Endodermal cell (in vitro differentiated cells): ENCODE measurements at regions not wholly inside any gene's neighbourhood (a gene's known extent, or its start where the extent isn't known, plus 50 kb on each side); places are given as distances from the start of the nearest gene placed in this dataset.

Source experiments
- DNase-seq: peaks from one replicate; pipeline ENCODE4 v3.0.0-alpha.2; 2017
- H3K27ac ChIP-seq: 2 replicates; pipeline ENCODE4 v1.5.1; 2013; ENCODE audit warnings: mild to moderate bottlenecking, low read depth, low read length, moderate library complexity
- H3K27me3 ChIP-seq: 2 replicates; pipeline ENCODE4 v1.6.1; 2013; ENCODE audit warnings: mild to moderate bottlenecking, low read length, moderate library complexity; ENCODE audit not compliant: insufficient read depth, control insufficient read depth, poor library complexity, severe bottlenecking
- H3K36me3 ChIP-seq: 2 replicates; pipeline ENCODE4 v1.7.0; 2013; ENCODE audit warnings: mild to moderate bottlenecking, low read length, moderate library complexity; ENCODE audit not compliant: control insufficient read depth, insufficient read depth
- H3K4me1 ChIP-seq: one replicate; pipeline ENCODE4 v1.7.0; 2013; ENCODE audit warnings: low read length; ENCODE audit not compliant: control insufficient read depth, insufficient read depth
- H3K4me3 ChIP-seq: 2 replicates; pipeline ENCODE4 v1.5.1; 2013; ENCODE audit warnings: mild to moderate bottlenecking, low read length, moderate library complexity
- H3K9ac ChIP-seq: 2 replicates; pipeline ENCODE4 v1.6.1; 2013; ENCODE audit warnings: mild to moderate bottlenecking, low read length, moderate library complexity; ENCODE audit not compliant: poor library complexity, severe bottlenecking; ENCODE audit errors: extremely low read depth
- H3K9me3 ChIP-seq: 2 replicates; pipeline ENCODE4 v1.6.1; 2013; ENCODE audit warnings: mild to moderate bottlenecking, low read length, moderate library complexity; ENCODE audit not compliant: control insufficient read depth
- H3K27ac Mint-ChIP-seq: 2 replicates; pipeline ENCODE4 v1.8.0; 2020; ENCODE audit warnings: mixed read lengths
- H3K27me3 Mint-ChIP-seq: 2 replicates; pipeline ENCODE4 v1.8.0; 2021; ENCODE audit warnings: mild to moderate bottlenecking, mixed read lengths; ENCODE audit not compliant: insufficient read depth
- H3K36me3 Mint-ChIP-seq: 2 replicates; pipeline ENCODE4 v1.8.0; 2020; ENCODE audit warnings: low read depth, mixed read lengths
- H3K4me1 Mint-ChIP-seq: 2 replicates; pipeline ENCODE4 v1.8.0; 2020; ENCODE audit warnings: mixed read lengths
- H3K4me3 Mint-ChIP-seq: 2 replicates; pipeline ENCODE4 v1.8.0; 2020; ENCODE audit warnings: mild to moderate bottlenecking, moderate library complexity, mixed read lengths
- H3K9me3 Mint-ChIP-seq: 2 replicates; pipeline ENCODE4 v1.8.0; 2020; ENCODE audit warnings: mild to moderate bottlenecking, mixed read lengths
- whole genome bisulfite sequencing, 2 experiments: methylation state at CpG; one replicate each; pipeline versions ENCODE4 v1.1.5 to v1.1.7; 2013; ENCODE audit warnings: missing lambda C conversion rate in 2 of 2, mixed read lengths in 1 of 2; ENCODE audit not compliant: insufficient coverage in 1 of 2, insufficient read length in 1 of 2; 5-methylcytosine and 5-hydroxymethylcytosine counted together
- TF ChIP-seq, protein P1 (sequence below): fragments of 200-600 bp; sonication (generic); conservative IDR thresholded peaks from 2 replicates; pipeline ENCODE4 v1.5.0; 2021; ENCODE audit warnings: antibody characterized with exemption, mild to moderate bottlenecking

DNA sequence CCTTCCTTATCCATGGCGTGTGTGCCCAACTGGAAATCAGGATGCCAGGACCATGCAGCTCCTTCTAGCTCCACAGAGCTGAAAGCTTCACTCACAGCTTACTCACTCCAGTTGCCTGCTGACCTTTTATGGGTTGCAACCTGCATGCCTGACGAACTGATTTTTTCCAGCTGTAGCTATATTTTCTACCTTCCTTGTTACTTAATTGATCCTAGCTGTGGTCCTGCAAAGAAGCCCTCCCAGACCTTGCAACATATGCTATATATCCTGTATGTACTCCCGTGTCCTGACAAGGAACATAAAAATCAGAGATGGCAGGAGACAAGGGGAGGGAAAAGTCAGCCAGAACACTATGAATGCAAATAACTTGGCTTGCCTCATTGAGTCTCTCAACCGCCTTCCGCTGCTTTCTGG lies 135.3 kb upstream of the LDB2 start:
- Mint-ChIP-seq H3K36me3 (no peaks in the 10 kb centered on the region), H3K4me3 (no peak overlapping the region), H3K27ac (no peak overlapping the region), H3K4me1 (peaks cover 14% of the 10 kb centered on the region), H3K9me3 (peaks cover 2% of the 10 kb centered on the region), H3K27me3 (peaks cover 2% of the 10 kb centered on the region)
- H3K9ac ChIP-seq = no peak overlapping the region
- no peak overlapping the region for H3K27ac ChIP-seq
- WGBS, 2 experiments = 91 to 96% methylated on average over 5 of the region's 5 CpGs
- no peak overlapping the region for H3K4me3 ChIP-seq
- H3K27me3 ChIP-seq = no peaks in the 10 kb centered on the region
- no peak for DNase-seq
- no peaks in the 10 kb centered on the region for H3K9me3 ChIP-seq
- TF ChIP-seq, protein P1, sequence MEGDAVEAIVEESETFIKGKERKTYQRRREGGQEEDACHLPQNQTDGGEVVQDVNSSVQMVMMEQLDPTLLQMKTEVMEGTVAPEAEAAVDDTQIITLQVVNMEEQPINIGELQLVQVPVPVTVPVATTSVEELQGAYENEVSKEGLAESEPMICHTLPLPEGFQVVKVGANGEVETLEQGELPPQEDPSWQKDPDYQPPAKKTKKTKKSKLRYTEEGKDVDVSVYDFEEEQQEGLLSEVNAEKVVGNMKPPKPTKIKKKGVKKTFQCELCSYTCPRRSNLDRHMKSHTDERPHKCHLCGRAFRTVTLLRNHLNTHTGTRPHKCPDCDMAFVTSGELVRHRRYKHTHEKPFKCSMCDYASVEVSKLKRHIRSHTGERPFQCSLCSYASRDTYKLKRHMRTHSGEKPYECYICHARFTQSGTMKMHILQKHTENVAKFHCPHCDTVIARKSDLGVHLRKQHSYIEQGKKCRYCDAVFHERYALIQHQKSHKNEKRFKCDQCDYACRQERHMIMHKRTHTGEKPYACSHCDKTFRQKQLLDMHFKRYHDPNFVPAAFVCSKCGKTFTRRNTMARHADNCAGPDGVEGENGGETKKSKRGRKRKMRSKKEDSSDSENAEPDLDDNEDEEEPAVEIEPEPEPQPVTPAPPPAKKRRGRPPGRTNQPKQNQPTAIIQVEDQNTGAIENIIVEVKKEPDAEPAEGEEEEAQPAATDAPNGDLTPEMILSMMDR = no peak
- H3K4me1 ChIP-seq = no peaks in the 10 kb centered on the region
- no peaks in the 10 kb centered on the region for H3K36me3 ChIP-seq

GRCh38 chr4:17033025-17033767 lies 134.8 kb upstream of the LDB2 start:
- Histone ChIP-seq H3K9ac (no peak overlapping the region), H3K4me3 (no peak overlapping the region), H3K4me1 (no peaks in the 10 kb centered on the region), H3K36me3 (no peaks in the 10 kb centered on the region), H3K9me3 (no peaks in the 10 kb centered on the region), H3K27ac (no peak overlapping the region), H3K27me3 (no peaks in the 10 kb centered on the region)
- no peak for DNase-seq
- peaks cover 10% of the 10 kb centered on the region for H3K4me1 Mint-ChIP-seq
- 81 to 83% methylated on average over 3 of the region's 3 CpGs for WGBS, 2 experiments
- peaks cover 2% of the 10 kb centered on the region for H3K9me3 Mint-ChIP-seq
- H3K27ac Mint-ChIP-seq = no peak overlapping the region
- H3K4me3 Mint-ChIP-seq = no peak overlapping the region
- peaks cover 2% of the 10 kb centered on the region for H3K27me3 Mint-ChIP-seq
- TF ChIP-seq, protein P1 = no peak
- no peaks in the 10 kb centered on the region for H3K36me3 Mint-ChIP-seq

DNA sequence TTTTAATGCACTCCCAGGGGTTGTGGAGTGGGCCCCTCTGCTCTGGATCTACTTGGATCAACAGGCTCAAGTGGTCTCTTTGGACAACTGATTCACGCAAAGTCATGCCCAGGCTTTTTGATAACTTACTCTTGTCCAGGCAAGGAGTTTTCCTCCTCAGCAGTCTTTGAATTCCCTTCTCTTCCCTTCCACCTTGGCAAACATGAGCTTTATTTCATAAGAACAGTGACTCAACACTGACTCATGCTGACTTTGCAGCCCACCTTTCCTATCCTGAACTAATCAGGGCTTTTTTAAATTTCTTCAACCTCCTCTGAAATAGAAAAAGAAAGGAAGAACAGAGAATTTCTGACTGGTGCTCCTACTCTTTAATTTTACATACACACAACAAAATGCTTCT lies 132.1 kb upstream of the LDB2 start:
- H3K27ac ChIP-seq = no peak overlapping the region
- H3K9ac ChIP-seq = no peak overlapping the region
- 96 to 100% methylated on average over 1 of the region's 1 CpG for WGBS, 2 experiments
- Mint-ChIP-seq H3K27me3 (peaks cover 6% of the 10 kb centered on the region), H3K27ac (no peak overlapping the region), H3K36me3 (no peaks in the 10 kb centered on the region), H3K9me3 (peaks cover 2% of the 10 kb centered on the region), H3K4me1 (peaks cover 10% of the 10 kb centered on the region), H3K4me3 (no peak overlapping the region)
- H3K4me1 ChIP-seq = no peaks in the 10 kb centered on the region
- H3K27me3 ChIP-seq = no peaks in the 10 kb centered on the region
- H3K9me3 ChIP-seq = no peaks in the 10 kb centered on the region
- no peak for DNase-seq
- H3K36me3 ChIP-seq = no peaks in the 10 kb centered on the region
- TF ChIP-seq, protein P1 = no peak
- no peak overlapping the region for H3K4me3 ChIP-seq
